GM18858 (cell line): ENCODE measurements at regions not wholly inside any gene's neighbourhood (a gene's known extent, or its start where the extent isn't known, plus 50 kb on each side); places are given as distances from the start of the nearest gene placed in this dataset.

Experiments used
- ATAC-seq: cut with Tn5 transposase; IDR thresholded peaks from one replicate; pipeline ENCODE4 v1.9.1; 2021; ENCODE audit not compliant: unreplicated experiment

DNA sequence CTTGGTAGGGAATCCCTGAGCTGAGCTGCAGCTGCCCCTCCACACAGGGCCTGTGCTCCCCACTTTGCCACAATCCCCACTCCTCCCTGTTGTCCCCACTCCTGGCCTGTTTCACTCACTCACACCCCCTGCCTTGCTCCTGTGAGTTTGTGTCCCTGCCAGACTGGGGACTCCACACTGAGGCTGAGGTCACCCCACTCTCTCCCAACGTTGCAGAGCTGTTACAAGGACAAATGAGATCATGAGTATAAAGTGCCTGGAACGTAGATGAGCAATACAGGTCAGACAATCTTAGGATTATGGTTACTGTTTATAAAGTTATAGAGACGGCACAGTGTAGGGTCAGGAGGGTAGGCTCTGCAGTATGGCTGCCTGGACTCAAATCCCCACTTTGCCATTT is 426.0 kb upstream of the SULF2 start:
- no peak for ATAC-seq

DNA sequence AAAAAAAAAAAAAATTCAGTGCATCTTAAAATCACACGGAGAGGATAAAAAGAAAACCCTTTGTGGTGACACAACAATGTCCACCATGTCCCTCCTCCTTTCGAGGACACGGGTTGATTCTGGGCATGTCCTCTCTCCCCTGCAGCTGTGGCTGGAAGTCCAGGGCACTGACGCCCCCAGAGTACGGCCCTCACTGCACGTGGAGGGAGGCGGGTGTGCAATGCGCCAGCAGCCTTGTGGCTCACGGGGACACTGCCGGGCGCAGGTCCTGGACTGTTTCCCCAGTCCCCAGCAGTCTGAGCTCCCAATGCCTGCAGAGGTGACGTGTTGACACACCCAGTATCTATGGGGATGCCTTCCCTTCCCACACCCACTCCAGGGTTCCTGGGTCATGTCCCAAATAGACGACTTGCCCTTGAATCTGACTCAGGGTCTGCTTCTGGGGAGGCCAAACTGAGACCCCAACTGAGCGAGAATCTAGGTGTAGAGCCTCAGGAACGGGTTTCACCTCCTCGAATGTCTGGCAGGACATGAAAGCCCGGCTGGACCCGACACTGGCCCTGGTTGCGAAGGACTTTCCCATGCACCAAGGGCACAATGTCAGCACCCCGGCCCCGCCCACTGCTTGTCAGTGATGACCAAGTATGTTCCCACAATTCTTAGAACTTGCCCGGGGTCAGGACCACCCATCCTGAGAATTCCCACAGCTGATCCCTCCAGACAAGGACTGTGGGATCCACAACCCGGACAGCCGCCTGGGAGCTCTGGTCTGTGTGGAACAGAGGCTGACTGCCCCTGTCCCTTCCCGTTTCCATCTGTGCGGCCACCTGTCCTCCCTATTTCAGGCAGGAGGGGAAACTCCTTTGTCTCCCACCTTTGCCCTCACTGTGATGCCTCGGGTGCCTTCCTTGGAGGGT is 425.1 kb upstream of the SULF2 start:
- ATAC-seq, result no peak

GRCh38 chr20:48209102-48209501 is 423.8 kb upstream of the SULF2 start:
- no peak for ATAC-seq

DNA sequence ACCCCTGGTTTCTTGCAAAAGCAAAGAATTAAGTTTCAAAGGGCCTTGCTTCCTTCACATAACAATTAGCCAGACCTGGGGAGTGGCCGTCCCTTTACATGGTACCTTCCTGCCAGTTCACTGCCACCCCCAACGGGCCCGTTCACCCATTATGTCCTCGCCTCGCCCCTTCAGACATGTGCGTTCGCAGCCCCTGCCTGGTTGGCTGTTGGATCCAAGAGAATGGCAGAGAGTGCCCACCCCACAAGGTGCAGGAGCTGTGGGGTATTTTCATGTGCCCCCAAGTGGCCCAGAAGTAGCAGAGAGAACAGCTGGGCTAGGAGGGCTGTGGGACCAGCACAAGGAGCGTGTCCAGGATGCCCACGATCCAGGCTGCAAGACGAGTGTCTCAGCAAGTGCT is 422.9 kb upstream of the SULF2 start:
- no peak for ATAC-seq

- ATAC-seq, result no peak
These were observed 422.2 kb upstream of the SULF2 start for GRCh38 chr20:48207505-48207904.

DNA sequence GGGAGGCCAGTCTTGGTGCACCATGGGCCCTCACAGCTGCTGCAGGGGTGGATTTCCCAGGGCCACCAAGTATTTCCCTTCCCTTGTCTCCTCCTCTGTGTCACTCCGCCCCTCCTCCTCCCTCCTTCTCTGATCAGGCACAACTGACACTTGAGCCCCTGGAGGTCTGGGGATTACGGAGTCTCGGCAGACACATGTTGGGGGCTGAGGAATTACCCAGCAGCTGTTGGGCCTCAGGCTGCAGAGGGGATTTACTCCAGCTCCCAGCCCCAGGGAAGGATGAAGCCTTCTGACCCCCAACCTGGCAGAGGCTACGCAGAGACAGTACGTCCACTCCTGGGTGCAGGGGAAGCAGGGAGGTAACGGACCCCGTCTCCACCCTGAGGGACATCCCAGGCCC is 420.5 kb upstream of the SULF2 start:
- no peak for ATAC-seq

- no peak for ATAC-seq
These were observed 420.1 kb upstream of the SULF2 start for GRCh38 chr20:48205281-48205782.

DNA sequence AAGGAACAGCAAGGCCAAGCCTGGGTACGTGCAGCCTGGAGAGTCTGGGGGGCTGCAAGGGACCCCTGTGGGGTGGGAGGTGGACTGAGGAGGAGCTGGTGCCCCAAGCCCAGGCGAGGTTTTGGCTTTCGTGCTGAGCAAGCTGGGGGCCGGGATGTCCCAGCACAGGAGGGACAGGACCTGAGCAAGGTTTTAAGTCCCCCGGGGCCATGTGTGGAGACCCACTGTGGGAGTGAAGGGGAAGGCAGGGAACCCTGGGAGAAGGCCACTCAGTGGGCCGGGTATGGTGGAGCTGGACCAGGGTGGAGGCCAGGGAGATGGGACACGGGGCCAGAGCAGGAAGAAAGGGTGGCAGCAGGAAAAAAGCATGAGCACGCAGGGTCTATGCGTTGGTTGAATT is 419.2 kb upstream of the SULF2 start:
- no peak for ATAC-seq

GRCh38 chr20:48203252-48203651 is 418.0 kb upstream of the SULF2 start:
- no peak for ATAC-seq

DNA sequence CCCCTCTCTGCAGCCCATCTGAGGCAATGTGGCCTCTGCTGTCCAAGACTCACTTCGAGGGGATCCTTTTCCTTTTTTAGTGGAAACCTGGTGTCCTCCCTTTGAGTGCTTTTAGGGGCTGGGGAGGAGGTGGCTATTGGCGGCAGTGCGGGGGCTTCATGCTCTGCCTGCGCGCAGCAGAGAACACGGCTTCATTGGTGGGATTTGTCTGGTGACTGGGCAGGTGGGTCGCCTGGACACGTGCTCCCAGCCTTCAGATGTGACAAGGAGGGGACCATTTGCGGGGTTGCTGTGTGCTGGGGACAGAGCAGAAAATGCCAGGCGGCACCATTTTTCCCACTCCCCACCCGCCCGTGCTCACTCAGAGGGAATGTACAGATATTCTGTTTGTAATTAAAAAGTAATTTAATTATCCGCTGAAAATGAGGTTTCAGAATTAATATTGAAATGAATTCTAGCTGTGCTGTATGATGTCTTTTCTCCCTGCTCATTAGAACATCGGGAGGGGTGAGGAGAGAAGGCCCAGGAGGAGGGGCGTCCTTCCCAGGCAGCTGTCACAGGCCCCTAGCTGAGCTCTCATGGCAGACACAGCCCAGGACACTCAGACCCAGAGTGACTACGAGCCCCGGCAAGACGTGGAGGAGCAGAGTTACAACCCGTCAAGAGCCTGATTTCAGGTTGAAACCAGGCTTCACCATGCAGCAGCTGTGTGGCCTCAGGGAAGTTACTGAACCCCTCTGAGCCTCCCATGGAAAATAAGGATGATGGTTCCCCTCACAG is 417.2 kb upstream of the SULF2 start:
- ATAC-seq, result no peak

GRCh38 chr20:48201885-48202284 is 416.6 kb upstream of the SULF2 start:
- no peak for ATAC-seq

- ATAC-seq, result no peak
These were observed 415.9 kb upstream of the SULF2 start for GRCh38 chr20:48201188-48201587.

GRCh38 chr20:48198929-48199451 is 413.7 kb upstream of the SULF2 start:
- ATAC-seq, result no peak

GRCh38 chr20:48197066-48197465 is 411.8 kb upstream of the SULF2 start:
- ATAC-seq, result no peak

GRCh38 chr20:48196486-48196885 is 411.2 kb upstream of the SULF2 start:
- no peak for ATAC-seq

DNA sequence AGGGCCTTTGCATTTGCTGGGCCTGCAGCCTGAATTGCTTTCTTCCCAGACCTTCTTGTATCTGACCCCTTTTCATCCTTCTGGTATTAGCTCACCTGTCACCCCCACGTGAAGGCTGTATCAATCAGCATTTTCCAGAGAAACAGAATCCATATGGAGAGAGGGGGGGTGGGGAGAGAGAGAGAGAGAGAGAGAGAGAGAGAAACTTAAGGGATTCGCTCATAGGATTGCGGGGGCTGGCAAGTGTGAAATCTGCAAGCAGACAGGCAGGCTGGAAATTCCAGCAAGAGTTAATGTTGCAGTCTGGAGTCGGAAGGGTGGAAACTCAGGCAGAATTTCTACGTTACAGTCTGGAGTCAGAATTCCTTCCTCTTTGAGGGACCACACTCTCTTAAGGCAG is 410.7 kb upstream of the SULF2 start:
- ATAC-seq, result no peak

DNA sequence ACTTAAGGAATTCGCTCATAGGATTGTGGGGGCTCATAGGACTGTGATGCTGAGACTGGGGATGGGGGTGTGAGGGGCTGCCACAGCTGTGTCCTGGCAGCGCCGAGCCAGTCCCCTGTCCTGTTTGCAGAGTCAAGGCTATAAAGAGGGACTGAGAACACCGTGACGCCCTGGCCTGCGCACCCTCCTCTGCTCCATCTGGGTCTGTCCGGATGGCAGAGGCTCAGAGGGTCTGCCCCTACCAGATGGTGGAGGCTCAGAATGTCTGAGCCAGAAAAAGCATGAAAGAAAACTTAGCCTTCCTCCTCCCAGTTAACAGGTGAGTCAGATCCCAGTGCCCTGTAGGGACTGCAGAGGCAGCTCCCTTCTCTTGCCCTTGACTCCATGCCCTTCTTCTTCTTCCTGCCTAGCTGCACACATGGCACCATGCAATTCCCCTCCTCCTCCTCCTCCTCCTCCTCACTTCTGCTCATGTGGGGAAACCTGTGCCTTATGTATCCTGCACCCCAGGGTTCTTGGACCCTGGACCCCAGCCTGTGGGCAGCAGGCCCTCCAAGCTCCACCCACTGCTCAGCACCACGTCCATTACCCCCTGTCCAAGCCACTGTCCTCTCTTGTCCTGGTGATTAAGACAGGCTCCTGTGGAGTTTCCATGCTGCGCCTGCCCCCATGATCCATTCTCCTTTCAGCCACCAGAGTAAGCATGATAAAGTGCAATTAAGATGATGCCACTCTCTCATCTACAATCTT is 410.0 kb upstream of the SULF2 start:
- no peak for ATAC-seq

GRCh38 chr20:48194583-48194982 is 409.3 kb upstream of the SULF2 start:
- no peak for ATAC-seq

DNA sequence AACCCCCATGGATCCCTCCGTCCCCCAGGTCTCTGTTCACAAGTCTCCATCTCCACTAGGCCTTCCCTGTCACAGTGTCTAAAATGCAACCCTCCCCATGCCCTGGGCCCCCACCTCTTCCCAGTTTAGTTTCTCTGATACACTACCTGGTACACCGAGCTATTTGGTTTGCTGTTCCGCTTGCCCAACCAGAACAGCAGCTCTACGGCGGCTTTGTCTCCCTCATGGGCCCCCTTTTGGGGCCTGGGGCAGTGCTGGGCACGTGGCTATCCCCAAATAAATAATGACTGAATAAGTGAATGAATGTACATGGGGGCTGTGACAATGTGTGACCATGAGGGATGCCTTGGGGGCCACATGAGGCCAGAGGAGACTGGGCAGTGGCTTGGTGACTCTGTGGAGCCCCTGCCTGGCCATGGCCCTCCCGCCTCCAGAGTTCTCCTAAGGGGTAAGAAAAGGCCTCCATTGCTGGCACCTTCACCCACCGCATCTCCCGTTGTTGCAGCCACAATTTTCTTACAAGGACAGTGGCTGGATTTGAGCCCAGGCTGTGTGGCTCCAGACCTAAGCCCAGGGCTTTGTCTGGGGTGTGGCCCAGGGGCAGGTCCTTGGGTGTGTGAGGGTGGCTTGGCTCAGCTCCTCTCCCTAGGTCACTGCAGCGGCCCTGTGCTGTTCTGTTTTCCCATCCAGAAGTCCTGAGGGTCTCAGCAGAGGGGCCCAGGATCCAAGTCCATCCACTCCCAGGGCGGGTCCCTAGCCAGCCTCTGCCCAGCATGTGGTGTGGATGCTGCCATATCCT is 408.5 kb upstream of the SULF2 start:
- no peak for ATAC-seq

GRCh38 chr20:48192109-48192508 is 406.8 kb upstream of the SULF2 start:
- ATAC-seq, result no peak
